ENCODE measurements at regions not wholly inside any gene's neighbourhood (a gene's known extent, or its start where the extent isn't known, plus 50 kb on each side); places are given as distances from the start of the nearest gene placed in this dataset.
"Not testable (repeated sequence)": the region's sequence is repeated elsewhere in the genome, so short reads cannot be mapped to it uniquely, and the experiment has no call there.

GRCh38 chr1:29920784-29921183 is 684.5 kb downstream of the PTPRU start:
- no peaks in the 10 kb centered on the region for H3K36me3 Mint-ChIP-seq (ENCODE audit: insufficient read depth)
- H3K4me1 Mint-ChIP-seq (ENCODE audit: low read depth) = no peaks in the 10 kb centered on the region
- no peaks in the 10 kb centered on the region for H3K9me3 Mint-ChIP-seq
- DNase-seq (no peak), ATAC-seq (no peak)
- peaks cover 8% of the 10 kb centered on the region for H3K27me3 Mint-ChIP-seq (ENCODE audit: low read depth)
- H3K4me3 Mint-ChIP-seq = no peak overlapping the region

DNA sequence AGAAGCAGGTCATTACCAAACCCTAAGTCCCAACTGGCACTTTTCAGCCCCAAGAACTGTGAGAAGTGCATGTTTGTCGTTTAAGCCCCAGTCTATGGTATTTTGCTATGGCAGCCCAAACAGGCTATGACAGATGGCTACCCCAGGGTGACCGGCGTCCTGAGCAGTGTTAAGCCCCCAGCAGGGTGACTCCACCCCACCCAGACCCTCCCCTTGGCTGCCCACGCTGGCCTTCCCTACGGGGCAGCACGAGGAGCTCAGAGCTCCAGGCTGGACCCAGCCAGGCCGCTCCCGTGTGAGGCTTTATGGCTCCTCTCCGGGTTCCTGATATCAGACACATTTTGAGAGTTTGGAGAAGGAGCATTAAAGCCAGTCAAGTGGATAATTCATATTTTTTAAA is 684.0 kb downstream of the PTPRU start:
- Mint-ChIP-seq H3K9me3 (no peaks in the 10 kb centered on the region), H3K36me3 (ENCODE audit: insufficient read depth) (no peaks in the 10 kb centered on the region), H3K4me1 (ENCODE audit: low read depth) (no peaks in the 10 kb centered on the region), H3K4me3 (no peak overlapping the region), H3K27me3 (ENCODE audit: low read depth) (peaks cover 10% of the 10 kb centered on the region)
- ATAC-seq = no peak
- no peak for DNase-seq

DNA sequence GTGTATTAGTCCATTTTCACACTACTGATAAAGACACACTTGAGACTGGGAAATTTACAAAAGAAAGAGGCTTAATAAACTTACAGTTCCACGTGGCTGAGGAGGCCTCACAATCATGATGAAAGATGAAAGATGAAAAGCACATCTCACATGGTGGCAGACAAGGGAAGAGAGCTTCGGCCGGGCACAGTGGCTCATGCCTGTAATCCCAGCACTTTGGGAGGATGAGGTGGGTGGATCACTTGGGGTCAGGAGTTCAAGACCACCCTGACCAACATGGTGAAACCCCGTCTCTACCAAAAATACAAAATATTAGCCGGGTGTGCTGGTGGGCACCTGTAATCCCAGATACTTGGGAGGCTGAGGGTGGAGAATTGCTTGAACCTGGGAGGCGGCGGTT is 682.7 kb downstream of the PTPRU start:
- H3K9me3 Mint-ChIP-seq; H3K36me3 Mint-ChIP-seq (ENCODE audit: insufficient read depth); H3K4me1 Mint-ChIP-seq (ENCODE audit: low read depth); ATAC-seq; H3K4me3 Mint-ChIP-seq; DNase-seq: not testable (repeated sequence)
- H3K27me3 Mint-ChIP-seq (ENCODE audit: low read depth) = peaks cover 13% of the 10 kb centered on the region

DNA sequence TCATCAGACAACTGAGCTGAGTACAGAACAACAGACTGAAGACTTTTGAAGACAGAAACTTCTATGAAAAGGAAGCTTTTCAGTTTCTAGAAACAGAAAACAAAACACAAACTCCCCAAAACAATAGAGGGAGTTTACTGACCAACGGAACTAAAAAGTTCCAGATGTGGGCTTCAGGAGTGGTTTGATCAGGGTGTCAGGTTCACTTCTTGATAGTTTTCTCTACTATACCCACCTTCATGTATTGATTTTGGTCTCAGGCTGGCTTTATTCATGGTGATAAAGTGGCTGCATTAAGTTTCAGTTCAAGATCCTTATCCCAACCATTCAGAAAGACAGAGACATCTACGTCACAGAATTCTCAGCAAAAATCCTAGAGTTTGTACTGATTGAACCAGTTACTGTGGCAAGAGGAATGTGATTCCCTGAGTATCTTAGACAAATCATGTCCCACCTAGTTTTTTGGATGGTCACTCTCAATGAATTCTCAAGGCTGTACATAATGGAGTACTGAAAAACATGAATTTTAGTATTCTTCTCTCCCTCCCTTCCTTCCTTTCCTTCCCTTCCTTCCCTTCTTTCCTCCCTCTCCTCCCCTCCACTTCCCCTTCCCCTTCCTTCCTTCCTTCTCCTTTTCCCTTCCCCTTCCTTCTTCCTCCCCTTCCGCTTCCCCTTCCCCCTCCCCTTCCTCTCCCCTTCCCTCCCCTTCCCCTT is 680.5 kb downstream of the PTPRU start:
- H3K27me3 Mint-ChIP-seq (ENCODE audit: low read depth) = peaks cover 8% of the 10 kb centered on the region
- ATAC-seq (no peak), DNase-seq (no peak)
- no peak overlapping the region for H3K4me3 Mint-ChIP-seq
- peaks cover 5% of the 10 kb centered on the region for H3K9me3 Mint-ChIP-seq
- H3K36me3 Mint-ChIP-seq (ENCODE audit: insufficient read depth) = no peaks in the 10 kb centered on the region
- no peaks in the 10 kb centered on the region for H3K4me1 Mint-ChIP-seq (ENCODE audit: low read depth)

DNA sequence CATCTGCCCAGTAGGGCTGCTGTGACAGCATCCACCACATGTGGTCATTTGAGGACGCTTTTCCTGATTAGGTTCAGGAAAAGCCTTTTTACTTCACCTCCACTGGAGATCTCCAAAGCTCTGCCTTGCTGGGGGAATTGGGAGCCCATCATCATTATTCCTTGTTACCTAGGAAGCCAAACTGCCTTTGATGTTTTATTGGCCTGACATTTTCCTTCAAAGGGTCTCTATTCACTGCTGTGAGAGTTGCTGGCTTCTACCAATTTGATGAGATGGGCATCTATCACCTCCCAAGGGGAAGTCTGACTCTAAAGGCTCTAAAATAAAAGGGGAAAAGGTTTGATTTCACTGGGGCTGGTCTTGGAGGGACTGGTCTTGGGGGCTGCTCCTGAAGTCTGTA is 678.6 kb downstream of the PTPRU start:
- Mint-ChIP-seq H3K9me3 (peaks cover 5% of the 10 kb centered on the region), H3K4me1 (ENCODE audit: low read depth) (no peaks in the 10 kb centered on the region), H3K27me3 (ENCODE audit: low read depth) (peaks cover 11% of the 10 kb centered on the region), H3K4me3 (no peak overlapping the region), H3K36me3 (ENCODE audit: insufficient read depth) (no peaks in the 10 kb centered on the region)
- DNase-seq = no peak
- no peak for ATAC-seq

- Mint-ChIP-seq H3K4me3 (no peak overlapping the region), H3K9me3 (peaks cover 5% of the 10 kb centered on the region), H3K27me3 (ENCODE audit: low read depth) (peaks cover 18% of the 10 kb centered on the region), H3K36me3 (ENCODE audit: insufficient read depth) (no peaks in the 10 kb centered on the region), H3K4me1 (ENCODE audit: low read depth) (no peaks in the 10 kb centered on the region)
- DNase-seq = no peak
- no peak for ATAC-seq
These were observed 676.1 kb downstream of the PTPRU start for GRCh38 chr1:29912425-29912824.

DNA sequence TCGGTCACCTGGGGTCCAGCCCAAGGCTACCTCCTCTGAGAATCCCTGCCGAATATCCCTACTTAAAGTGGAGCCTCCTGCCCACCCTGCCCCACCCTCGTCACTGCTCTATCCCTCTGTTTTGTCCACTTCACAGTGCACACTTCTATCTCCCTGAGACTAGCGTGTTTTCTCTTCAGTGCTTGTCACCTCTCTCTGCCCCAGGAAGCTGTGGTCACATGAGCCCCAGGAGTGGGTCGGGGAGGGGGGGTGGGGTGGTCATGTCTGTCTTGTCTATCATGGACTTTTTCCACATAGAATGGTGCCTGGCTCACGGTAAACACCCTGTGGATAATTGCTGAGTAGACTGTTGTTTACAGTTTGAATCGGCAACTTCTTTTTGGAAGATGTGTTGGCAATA is 673.6 kb downstream of the PTPRU start:
- ATAC-seq (no peak), DNase-seq (no peak)
- no peaks in the 10 kb centered on the region for H3K4me1 Mint-ChIP-seq (ENCODE audit: low read depth)
- no peaks in the 10 kb centered on the region for H3K36me3 Mint-ChIP-seq (ENCODE audit: insufficient read depth)
- H3K27me3 Mint-ChIP-seq (ENCODE audit: low read depth) = peaks cover 16% of the 10 kb centered on the region
- H3K9me3 Mint-ChIP-seq = peaks cover 5% of the 10 kb centered on the region
- H3K4me3 Mint-ChIP-seq = no peak overlapping the region

DNA sequence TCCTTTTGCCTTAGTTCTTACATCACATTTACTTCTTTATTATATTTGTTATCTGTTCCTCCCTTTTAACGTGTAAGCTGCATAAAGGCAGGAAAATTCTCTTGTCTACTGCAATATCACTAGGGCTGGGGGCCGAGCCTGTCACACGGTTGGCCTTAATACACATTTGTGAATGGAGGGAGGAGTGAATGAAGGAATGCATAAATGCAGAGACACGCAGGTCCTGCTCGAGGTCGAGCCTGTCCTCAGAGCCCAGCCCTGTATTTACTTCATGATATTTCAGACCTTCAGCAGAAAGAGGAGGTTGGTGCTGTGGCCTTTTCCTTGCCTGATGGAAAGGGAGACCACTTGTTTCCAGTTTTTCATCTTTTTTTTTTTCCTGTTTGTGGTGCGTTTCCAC is 671.3 kb downstream of the PTPRU start:
- Mint-ChIP-seq H3K27me3 (ENCODE audit: low read depth) (peaks cover 13% of the 10 kb centered on the region), H3K9me3 (peaks cover 5% of the 10 kb centered on the region), H3K4me1 (ENCODE audit: low read depth) (no peaks in the 10 kb centered on the region), H3K36me3 (ENCODE audit: insufficient read depth) (no peaks in the 10 kb centered on the region), H3K4me3 (no peak overlapping the region)
- DNase-seq (no peak), ATAC-seq (no peak)

DNA sequence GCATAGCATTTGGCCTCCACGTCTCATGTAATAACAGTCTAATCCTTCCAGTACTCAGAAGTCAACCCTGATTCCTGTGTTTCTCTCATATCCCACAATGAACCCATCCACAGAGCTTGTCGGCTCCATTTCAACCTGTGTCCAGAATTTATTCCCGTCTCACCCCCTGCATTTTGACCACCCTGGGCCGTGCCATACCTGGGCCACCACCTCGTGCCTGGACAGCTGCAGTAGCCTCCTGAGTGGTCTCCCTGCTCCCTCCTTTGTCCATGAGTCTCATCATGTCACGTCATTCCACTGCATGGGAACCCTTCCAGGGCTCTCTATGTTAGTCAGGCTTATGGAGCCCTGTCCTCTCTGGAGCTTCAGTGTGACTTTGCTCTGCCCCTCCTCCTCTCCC is 670.6 kb downstream of the PTPRU start:
- Mint-ChIP-seq H3K9me3 (no peaks in the 10 kb centered on the region), H3K4me3 (no peak overlapping the region), H3K4me1 (ENCODE audit: low read depth) (no peaks in the 10 kb centered on the region), H3K27me3 (ENCODE audit: low read depth) (peaks cover 16% of the 10 kb centered on the region), H3K36me3 (ENCODE audit: insufficient read depth) (no peaks in the 10 kb centered on the region)
- DNase-seq (no peak), ATAC-seq (no peak)

DNA sequence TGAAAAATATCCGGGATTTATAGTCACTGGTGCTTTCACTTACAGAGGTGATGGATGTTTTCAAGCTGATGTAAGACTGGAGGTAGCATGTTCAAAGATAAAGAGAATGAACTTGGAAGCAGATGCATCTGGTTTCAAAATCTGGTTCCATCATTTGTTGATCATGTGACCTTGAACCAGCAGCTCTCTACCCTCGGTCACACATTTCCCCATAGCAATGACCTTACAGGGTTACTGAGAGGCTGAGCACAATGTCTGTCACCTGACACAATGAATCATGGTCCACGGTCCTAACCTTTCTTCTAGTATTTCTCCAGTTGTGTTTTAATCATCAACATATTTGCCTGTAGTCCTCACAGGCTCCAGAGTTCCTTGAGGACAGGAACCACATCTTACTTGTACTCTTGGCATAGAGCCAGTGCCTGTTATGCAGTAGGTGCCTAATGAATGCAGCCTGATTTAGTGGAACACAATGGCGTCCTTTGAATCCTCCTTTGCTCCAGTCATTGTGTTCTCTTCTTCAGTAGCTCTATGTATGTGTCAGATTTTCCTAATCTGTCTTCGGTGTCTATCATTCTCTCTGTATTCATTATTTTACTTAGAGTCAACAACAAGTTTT is 667.3 kb downstream of the PTPRU start:
- Mint-ChIP-seq H3K4me1 (ENCODE audit: low read depth) (no peaks in the 10 kb centered on the region), H3K9me3 (no peaks in the 10 kb centered on the region), H3K36me3 (ENCODE audit: insufficient read depth) (no peaks in the 10 kb centered on the region), H3K4me3 (no peak overlapping the region), H3K27me3 (ENCODE audit: low read depth) (peaks cover 16% of the 10 kb centered on the region)
- ATAC-seq (no peak), DNase-seq (no peak)

GRCh38 chr1:29901624-29902325 is 665.5 kb downstream of the PTPRU start:
- ATAC-seq = no peak
- no peaks in the 10 kb centered on the region for H3K9me3 Mint-ChIP-seq
- H3K4me3 Mint-ChIP-seq = no peak overlapping the region
- H3K27me3 Mint-ChIP-seq (ENCODE audit: low read depth) = peaks cover 22% of the 10 kb centered on the region
- H3K4me1 Mint-ChIP-seq (ENCODE audit: low read depth) = no peaks in the 10 kb centered on the region
- no peaks in the 10 kb centered on the region for H3K36me3 Mint-ChIP-seq (ENCODE audit: insufficient read depth)
- DNase-seq = no peak

DNA sequence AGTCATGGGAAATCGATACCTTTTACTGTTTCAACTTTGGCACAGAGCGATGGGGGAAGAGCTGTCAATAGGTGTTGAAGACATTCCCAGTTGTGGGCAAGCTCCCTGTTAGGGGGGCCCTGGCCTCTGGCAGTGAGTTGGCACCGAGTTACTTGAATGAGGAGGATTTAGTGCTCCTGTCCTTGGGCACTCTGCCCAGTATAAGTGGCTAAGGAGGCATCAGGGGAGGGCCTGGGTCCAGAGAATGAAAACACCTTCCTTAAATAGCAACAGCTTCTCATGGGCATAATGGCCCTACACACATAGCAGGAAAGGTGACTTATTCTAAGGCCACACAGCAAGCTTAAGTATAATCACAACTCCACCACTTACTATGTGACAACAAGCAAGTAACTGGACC is 664.4 kb downstream of the PTPRU start:
- Mint-ChIP-seq H3K36me3 (ENCODE audit: insufficient read depth) (no peaks in the 10 kb centered on the region), H3K9me3 (no peaks in the 10 kb centered on the region), H3K27me3 (ENCODE audit: low read depth) (peaks cover 27% of the 10 kb centered on the region), H3K4me1 (ENCODE audit: low read depth) (no peaks in the 10 kb centered on the region), H3K4me3 (no peak overlapping the region)
- ATAC-seq (no peak), DNase-seq (no peak)

- Mint-ChIP-seq H3K27me3 (ENCODE audit: low read depth) (peaks cover 32% of the 10 kb centered on the region), H3K4me3 (no peak overlapping the region), H3K36me3 (ENCODE audit: insufficient read depth) (no peaks in the 10 kb centered on the region), H3K9me3 (no peaks in the 10 kb centered on the region), H3K4me1 (ENCODE audit: low read depth) (no peaks in the 10 kb centered on the region)
- ATAC-seq (no peak), DNase-seq (no peak)
These were observed 663.9 kb downstream of the PTPRU start for GRCh38 chr1:29900104-29900679.

GRCh38 chr1:29896791-29897714 is 660.7 kb downstream of the PTPRU start:
- H3K36me3 Mint-ChIP-seq (ENCODE audit: insufficient read depth) = no peaks in the 10 kb centered on the region
- H3K9me3 Mint-ChIP-seq = no peaks in the 10 kb centered on the region
- H3K4me1 Mint-ChIP-seq (ENCODE audit: low read depth) = no peaks in the 10 kb centered on the region
- H3K4me3 Mint-ChIP-seq = no peak overlapping the region
- H3K27me3 Mint-ChIP-seq (ENCODE audit: low read depth) = peaks cover 43% of the 10 kb centered on the region
- no peak for DNase-seq
- ATAC-seq = no peak

All from activated T-cell treated with anti-CD3 and anti-CD28 coated beads, Interleukin-2, amount 50 U/mL, for 4 hours (primary cell).